Aorta (tissue), 5 donors: ENCODE measurements at regions not wholly inside any gene's neighbourhood (a gene's known extent, or its start where the extent isn't known, plus 50 kb on each side); places are given as distances from the start of the nearest gene placed in this dataset.
"Not testable (repeated sequence)": the region's sequence is repeated elsewhere in the genome, so short reads cannot be mapped to it uniquely, and the experiment has no call there.

Experiments used
- ATAC-seq: fragments of 200-7000 bp; cut with Tn5 transposase; one replicate; pipeline ENCODE4 v1.9.1; 2022; ENCODE audit warnings: moderate library complexity; ENCODE audit not compliant: low FRiP score
- DNase-seq, 2 donors: peaks; one replicate each; pipeline ENCODE4 v3.0.0-alpha.2; 2020
- H3K27ac ChIP-seq, 2 donors: one replicate each; pipeline ENCODE4 v1.5.1; 2013; ENCODE audit warnings: low read length in 2 of 2, mild to moderate bottlenecking in 2 of 2, moderate library complexity in 2 of 2, control low read depth in 1 of 2, inconsistent platforms in 1 of 2, low read depth in 1 of 2
- H3K27me3 ChIP-seq, 2 donors: one replicate each; pipeline ENCODE4 v1.6.1; 2013; ENCODE audit warnings: control low read depth in 1 of 2, low read length in 1 of 2, mild to moderate bottlenecking in 1 of 2, moderate library complexity in 1 of 2; ENCODE audit not compliant: insufficient read depth in 2 of 2, control insufficient read depth in 1 of 2
- H3K36me3 ChIP-seq, 2 donors: one replicate each; pipeline ENCODE4 v1.6.1; 2013; ENCODE audit warnings: control low read depth in 1 of 2, low read length in 1 of 2, mild to moderate bottlenecking in 1 of 2; ENCODE audit not compliant: insufficient read depth in 2 of 2, control insufficient read depth in 1 of 2
- H3K4me1 ChIP-seq, 2 donors: one replicate each; pipeline ENCODE4 v1.6.1; 2013; ENCODE audit warnings: low read length in 2 of 2, control low read depth in 1 of 2, mild to moderate bottlenecking in 1 of 2, moderate library complexity in 1 of 2; ENCODE audit not compliant: insufficient read depth in 2 of 2, control insufficient read depth in 1 of 2
- H3K4me3 ChIP-seq, 2 donors: one replicate each; pipeline ENCODE4 v1.5.1; 2013; ENCODE audit warnings: low read length in 2 of 2, control low read depth in 1 of 2, mild to moderate bottlenecking in 1 of 2
- H3K9me3 ChIP-seq: one replicate; pipeline ENCODE4 v1.6.1; 2013; ENCODE audit warnings: mild to moderate bottlenecking, low read length; ENCODE audit not compliant: control insufficient read depth
- WGBS, 2 donors: extraction: QIAGEN DNeasy Blood & Tissue Kit; methylation state at CpG; one replicate each; pipeline ENCODE4 v1.1.7; 2013; 5-methylcytosine and 5-hydroxymethylcytosine counted together
- intact Hi-C, 2 donors: fragments of 100-400 bp; cut with DNase I; formaldehyde crosslinking; loops; one replicate each; pipeline versions ENCODE4 v1.14.2 to v1.15.0; 2022
- donor health status: healthy with polysubstance abuse.
- donor health status: Bipolar disorder and iron deficiency.
- donor health status: DM: no; HTN: no; CAD: no.
- donor health status: DM: no; HTN: no; CAD: no.
- donor health status: DM: yes; HTN: yes; CAD: no.

DNA sequence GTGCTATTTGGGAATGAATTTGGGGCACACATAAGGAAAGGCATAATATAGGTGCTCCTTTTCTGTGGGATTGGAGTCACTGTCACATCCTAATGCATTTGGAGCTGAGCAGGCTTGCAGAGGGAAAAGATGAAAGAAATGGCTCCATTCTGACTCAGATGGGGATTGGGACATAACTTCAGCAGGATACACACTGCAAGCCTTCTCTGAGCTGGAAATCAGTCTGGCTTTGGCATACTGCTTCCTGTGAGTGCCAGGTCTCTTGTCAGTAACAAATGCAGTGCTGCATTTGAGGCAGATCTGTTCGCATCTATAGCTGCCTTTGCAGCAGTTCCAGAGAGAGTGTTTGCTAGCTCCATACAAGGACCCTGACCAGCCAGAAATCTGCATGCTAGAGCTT, 98.7 kb downstream of the SRGAP2 start:
- intact Hi-C loops, H3K36me3 ChIP-seq, DNase-seq, H3K4me1 ChIP-seq, H3K9me3 ChIP-seq, H3K27ac ChIP-seq, H3K4me3 ChIP-seq, H3K27me3 ChIP-seq: not testable (repeated sequence)
- WGBS, 2 donors = 14 to 21% methylated on average over 1 of the region's 1 CpG
- peak; percentile 52 for ATAC-seq

DNA sequence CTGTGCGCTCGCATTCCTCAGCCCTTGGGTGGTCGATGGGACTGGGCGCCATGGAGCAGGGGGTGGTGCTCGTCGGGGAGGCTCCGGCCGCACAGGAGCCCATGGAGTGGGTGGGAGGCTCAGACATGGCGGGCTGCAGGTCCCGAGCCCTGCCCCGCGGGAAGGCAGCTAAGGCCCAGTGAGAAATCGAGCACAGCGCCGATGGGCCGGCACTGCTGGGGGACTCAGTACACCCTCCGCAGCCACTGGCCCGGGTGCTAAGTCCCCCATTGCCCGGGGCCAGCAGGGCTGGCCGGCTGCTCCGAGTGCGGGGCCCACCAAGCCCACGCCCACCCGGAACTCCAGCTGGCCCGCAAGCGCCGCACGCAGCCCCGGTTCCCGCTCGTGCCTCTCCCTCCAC, 104.1 kb downstream of the SRGAP2 start:
- ATAC-seq, H3K9me3 ChIP-seq, DNase-seq, H3K27ac ChIP-seq, intact Hi-C loops, H3K36me3 ChIP-seq, H3K4me3 ChIP-seq, H3K27me3 ChIP-seq, H3K4me1 ChIP-seq: not testable (repeated sequence)
- WGBS, 2 donors = 92% methylated on average over 16 of the region's 31 CpGs; no CpG with 5 or more reads in 1 of the 2 donors

DNA sequence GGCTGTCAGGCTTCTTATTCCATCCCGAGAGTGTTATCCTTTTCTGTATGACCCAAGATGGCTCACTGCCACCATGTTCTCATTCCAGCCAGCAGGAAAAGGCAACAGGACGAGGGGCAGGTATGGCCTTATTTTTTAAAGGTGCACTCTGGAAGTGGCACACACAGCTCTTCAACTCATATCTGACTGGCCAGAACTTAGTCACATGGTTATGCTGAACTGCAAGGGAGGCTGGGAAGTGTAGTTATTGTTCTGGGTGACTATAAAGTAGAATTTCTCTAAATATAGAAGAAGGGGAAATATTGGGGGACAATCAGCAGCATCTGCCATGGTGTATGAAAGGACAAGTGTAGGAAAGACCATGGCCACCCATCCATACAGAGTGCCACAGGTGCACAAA, 107.6 kb downstream of the SRGAP2 start:
- H3K27ac ChIP-seq, H3K4me1 ChIP-seq, H3K9me3 ChIP-seq, H3K4me3 ChIP-seq, ATAC-seq, H3K36me3 ChIP-seq, DNase-seq, intact Hi-C loops, H3K27me3 ChIP-seq: not testable (repeated sequence)
- no CpG with 5 or more reads among the region's 2 CpGs for WGBS, 2 donors

DNA sequence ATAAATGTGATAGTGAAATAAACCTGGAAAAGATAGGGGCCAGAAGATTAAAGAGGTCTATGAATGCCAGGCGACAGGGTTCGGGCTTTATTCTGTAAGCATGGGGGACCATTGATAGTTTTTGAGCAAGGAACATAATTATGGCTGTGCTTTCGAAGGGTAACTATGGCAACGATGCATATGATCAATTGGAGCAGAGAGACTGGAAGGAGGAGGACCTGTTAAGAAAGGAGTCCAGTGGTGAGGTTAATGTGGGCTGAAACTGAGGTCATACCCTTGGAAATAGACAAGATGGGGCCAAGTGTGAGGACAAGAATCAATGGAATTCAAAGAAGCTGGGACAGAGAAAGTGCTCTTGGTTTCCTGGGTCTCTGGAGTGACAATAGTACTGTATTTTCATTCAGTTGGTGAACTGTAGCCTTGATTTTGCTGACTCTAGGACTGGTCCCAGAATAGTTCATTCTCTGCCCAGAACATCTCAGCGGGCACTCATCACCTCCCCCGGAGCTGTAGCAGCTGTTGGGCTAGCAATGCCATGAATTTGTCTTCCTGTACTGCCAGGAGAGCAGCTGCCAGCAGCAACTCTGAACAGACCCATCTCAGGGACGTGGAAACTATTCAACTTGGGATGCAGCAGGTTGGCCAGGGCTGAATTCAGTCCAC, 108.4 kb downstream of the SRGAP2 start:
- H3K27ac ChIP-seq, H3K36me3 ChIP-seq, H3K4me1 ChIP-seq, H3K4me3 ChIP-seq, H3K9me3 ChIP-seq, intact Hi-C loops, H3K27me3 ChIP-seq: not testable (repeated sequence)
- ATAC-seq (peak; percentile 41), DNase-seq (peak in 1 of 2 donors; percentile 37)
- 0 to 5% methylated on average over 2 of the region's 7 CpGs for WGBS, 2 donors

DNA sequence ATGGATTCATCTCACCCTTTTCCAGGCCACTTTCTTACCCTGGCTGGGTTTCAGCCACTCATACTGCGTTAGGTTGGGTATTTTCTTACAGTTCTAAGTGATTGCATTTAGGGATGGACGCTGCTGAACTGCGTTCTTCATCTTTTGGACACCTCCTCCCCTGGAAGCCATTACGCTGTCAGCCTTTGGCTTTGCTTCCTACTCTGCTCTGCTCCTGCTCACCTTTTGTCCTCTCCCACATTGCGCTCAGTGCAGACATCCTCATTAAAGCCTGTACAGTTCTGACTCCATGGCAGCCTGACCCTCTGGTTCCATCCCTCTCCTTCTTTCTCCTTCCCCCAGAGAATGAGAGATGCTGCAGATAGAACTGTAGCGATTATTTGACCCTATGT, 108.9 kb downstream of the SRGAP2 start:
- not testable (repeated sequence) for H3K9me3 ChIP-seq, ATAC-seq

DNA sequence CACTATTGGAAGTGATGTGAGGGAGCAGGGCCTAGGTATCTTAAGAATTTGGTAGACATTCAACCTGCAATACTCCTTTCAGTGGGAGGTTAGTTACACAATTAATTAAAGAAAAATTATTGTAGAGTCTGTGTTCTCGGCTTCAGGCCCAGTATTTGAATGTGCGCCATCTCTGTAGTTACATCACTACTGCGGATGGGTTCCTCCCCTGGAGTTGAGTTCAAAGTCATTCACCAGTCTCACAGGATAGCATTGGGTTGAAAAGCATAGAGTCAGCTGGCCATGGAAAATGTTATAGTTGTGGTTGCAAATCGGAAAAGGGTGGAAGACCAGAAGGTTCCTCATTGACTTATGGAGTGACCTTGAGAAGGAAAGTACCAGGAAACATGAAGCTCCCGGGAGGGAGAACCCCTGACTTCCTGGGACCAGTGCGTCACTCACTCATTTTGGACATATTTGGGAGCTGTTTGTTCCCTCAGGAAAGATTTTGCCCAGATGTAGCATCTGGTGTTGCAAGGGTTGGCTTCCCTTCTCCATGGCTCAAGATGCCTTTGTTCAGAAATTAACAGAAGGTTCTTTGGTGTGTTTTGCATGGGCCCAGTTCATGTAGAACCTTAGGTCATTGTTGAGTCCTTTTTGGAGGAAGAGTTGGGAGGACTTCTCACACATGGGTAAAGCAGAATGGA, 111.8 kb downstream of the SRGAP2 start:
- intact Hi-C loops, H3K27ac ChIP-seq, H3K4me3 ChIP-seq, H3K9me3 ChIP-seq, H3K36me3 ChIP-seq, H3K4me1 ChIP-seq, DNase-seq, H3K27me3 ChIP-seq, ATAC-seq: not testable (repeated sequence)
- 100% methylated on average over 1 to 2 of the region's 6 CpGs for WGBS, 2 donors

More for the DNA sequence above, 108.9 kb downstream of the SRGAP2 start:
- H3K4me3 ChIP-seq, H3K27me3 ChIP-seq, H3K27ac ChIP-seq, H3K36me3 ChIP-seq, DNase-seq, H3K4me1 ChIP-seq, intact Hi-C loops: not testable (repeated sequence)
- WGBS, 2 donors = 27 to 47% methylated on average over 4 to 5 of the region's 6 CpGs

DNA sequence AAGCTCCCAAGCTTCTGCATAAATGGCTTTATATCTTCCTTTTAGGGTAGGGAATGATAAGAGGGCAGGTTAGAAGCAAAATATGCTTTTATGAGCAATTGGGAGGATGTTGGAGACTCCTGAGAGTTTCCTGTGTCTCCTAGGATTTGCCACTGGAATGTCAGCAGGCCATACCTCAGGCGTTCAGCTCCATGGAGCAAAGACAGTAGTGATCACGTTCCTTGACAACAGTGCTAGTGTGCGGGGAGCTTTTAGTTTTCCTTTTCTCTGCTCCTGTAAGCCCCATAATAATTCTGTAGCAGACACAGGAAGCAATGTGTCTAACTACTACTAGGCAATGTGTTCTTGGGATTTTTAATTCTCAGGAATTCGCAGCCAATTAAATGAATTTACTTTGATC, 113.6 kb downstream of the SRGAP2 start:
- H3K27ac ChIP-seq, H3K27me3 ChIP-seq, DNase-seq, H3K4me1 ChIP-seq, intact Hi-C loops, H3K4me3 ChIP-seq, ATAC-seq, H3K36me3 ChIP-seq, H3K9me3 ChIP-seq: not testable (repeated sequence)
- WGBS, 2 donors = no CpG with 5 or more reads among the region's 4 CpGs

DNA sequence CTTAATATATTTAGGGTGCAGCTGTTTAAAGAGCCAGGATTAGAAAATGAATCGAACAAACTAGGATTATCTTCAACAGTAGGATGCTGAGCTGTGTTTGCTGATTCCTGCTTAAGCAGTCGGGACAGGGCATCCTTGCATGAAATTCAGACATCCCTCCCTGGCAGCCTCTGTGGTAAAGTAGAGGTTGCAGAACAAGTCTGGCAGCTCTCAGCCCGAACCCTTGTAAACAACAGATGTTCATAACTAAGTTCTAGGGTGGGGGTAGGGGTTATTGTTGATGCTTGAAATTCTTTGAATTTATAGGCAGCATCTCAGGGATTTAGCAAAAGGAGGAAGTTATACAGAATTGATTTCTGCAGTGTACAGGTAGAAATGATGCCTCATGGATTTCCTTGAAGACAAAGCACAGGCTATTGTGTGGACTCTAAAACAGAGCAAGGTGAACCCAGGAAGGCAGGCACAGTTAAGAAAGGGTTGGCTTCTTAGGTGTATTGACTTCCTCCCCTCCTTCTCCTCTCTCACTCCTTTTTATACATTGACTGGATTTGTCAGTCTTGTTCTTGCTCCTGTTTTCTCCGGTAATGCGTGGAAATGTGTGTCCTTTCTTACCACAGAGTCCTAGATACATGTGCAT, 114.7 kb downstream of the SRGAP2 start:
- H3K4me3 ChIP-seq, H3K36me3 ChIP-seq, H3K4me1 ChIP-seq, H3K27me3 ChIP-seq, DNase-seq, ATAC-seq, H3K27ac ChIP-seq, intact Hi-C loops, H3K9me3 ChIP-seq: not testable (repeated sequence)
- 83 to 85% methylated on average over 3 of the region's 5 CpGs for WGBS, 2 donors

DNA sequence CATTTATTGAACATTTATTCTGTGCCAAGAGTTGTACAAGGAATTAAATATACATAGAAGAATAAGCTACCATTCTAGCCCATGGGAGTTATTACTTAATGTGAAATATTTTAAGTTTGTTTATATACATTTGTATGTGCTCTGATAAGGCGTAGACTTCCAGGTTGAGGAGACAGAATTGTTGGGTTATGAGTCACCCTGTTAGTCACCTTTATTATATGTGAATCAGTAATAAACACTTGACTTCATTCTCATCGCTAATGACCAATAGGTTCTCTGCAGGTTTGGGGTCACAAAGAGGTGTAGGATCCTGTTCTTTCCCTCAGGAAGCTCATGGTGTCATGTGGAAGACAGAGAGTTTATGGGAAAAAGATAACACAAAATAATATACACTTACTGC, 116.9 kb downstream of the SRGAP2 start:
- no CpG with 5 or more reads among the region's 2 CpGs for WGBS, 2 donors

More for the DNA sequence above, 116.9 kb downstream of the SRGAP2 start:
- DNase-seq, intact Hi-C loops, H3K27me3 ChIP-seq, ATAC-seq, H3K9me3 ChIP-seq, H3K27ac ChIP-seq, H3K36me3 ChIP-seq, H3K4me1 ChIP-seq, H3K4me3 ChIP-seq: not testable (repeated sequence)
